HFFc6 (cell line): ENCODE measurements at regions not wholly inside any gene's neighbourhood (a gene's known extent, or its start where the extent isn't known, plus 50 kb on each side); places are given as distances from the start of the nearest gene placed in this dataset.

ENCODE experiments used
- DNase-seq: peaks from one replicate; pipeline ENCODE4 v3.0.0-alpha.2; 2018
- H3K27ac Mint-ChIP-seq: 2 replicates; pipeline ENCODE4 v1.8.0; 2020; ENCODE audit warnings: mild to moderate bottlenecking, mixed read lengths
- H3K27me3 Mint-ChIP-seq: 2 replicates; pipeline ENCODE4 v1.8.0; 2021; ENCODE audit warnings: mild to moderate bottlenecking, moderate library complexity, mixed read lengths; ENCODE audit not compliant: insufficient read depth
- H3K36me3 Mint-ChIP-seq: 2 replicates; pipeline ENCODE4 v1.8.0; 2021; ENCODE audit warnings: low read depth, mixed read lengths
- H3K4me1 Mint-ChIP-seq: 2 replicates; pipeline ENCODE4 v1.8.0; 2020; ENCODE audit warnings: low read depth, mixed read lengths
- H3K4me3 Mint-ChIP-seq: 2 replicates; pipeline ENCODE4 v1.8.0; 2020; ENCODE audit warnings: mild to moderate bottlenecking, moderate library complexity, mixed read lengths
- H3K9me3 Mint-ChIP-seq: 2 replicates; pipeline ENCODE4 v1.8.0; 2020; ENCODE audit warnings: mild to moderate bottlenecking, mixed read lengths
- TF ChIP-seq, protein P1 (sequence below): fragments of 200-600 bp; sonication (generic); IDR thresholded peaks from 2 replicates; pipeline ENCODE4 v1.5.0; 2021; ENCODE audit warnings: antibody characterized with exemption, mild to moderate bottlenecking

GRCh38 chr1:106621853-106622252 is 434.6 kb upstream of the PRMT6 start:
- Mint-ChIP-seq H3K36me3 (no peaks in the 10 kb centered on the region), H3K27me3 (no peaks in the 10 kb centered on the region), H3K4me1 (no peaks in the 10 kb centered on the region), H3K27ac (no peak overlapping the region), H3K9me3 (peaks cover 32% of the 10 kb centered on the region), H3K4me3 (no peak overlapping the region)
- TF ChIP-seq, protein P1, sequence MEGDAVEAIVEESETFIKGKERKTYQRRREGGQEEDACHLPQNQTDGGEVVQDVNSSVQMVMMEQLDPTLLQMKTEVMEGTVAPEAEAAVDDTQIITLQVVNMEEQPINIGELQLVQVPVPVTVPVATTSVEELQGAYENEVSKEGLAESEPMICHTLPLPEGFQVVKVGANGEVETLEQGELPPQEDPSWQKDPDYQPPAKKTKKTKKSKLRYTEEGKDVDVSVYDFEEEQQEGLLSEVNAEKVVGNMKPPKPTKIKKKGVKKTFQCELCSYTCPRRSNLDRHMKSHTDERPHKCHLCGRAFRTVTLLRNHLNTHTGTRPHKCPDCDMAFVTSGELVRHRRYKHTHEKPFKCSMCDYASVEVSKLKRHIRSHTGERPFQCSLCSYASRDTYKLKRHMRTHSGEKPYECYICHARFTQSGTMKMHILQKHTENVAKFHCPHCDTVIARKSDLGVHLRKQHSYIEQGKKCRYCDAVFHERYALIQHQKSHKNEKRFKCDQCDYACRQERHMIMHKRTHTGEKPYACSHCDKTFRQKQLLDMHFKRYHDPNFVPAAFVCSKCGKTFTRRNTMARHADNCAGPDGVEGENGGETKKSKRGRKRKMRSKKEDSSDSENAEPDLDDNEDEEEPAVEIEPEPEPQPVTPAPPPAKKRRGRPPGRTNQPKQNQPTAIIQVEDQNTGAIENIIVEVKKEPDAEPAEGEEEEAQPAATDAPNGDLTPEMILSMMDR = no peak
- no peak for DNase-seq

DNA sequence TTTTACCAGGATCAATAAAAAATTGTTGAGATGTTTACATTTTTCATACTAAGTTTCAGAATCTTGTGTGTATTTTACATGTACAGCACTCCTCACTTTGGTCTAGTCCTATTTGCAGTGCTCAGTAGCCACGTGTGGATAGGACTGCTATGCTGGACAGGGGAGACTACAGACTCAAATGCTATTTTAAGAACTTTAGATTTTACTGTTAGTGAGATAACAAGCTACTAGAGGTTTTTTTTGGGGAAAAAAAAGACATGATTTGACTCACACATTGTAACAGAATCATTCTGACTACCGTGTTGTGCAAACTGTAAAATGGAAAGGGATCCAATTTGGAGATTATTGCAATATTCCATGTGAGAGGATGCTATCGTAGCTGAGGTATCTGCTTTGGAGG is 418.9 kb upstream of the PRMT6 start:
- TF ChIP-seq, protein P1 = no peak
- Mint-ChIP-seq H3K27ac (no peak overlapping the region), H3K27me3 (no peaks in the 10 kb centered on the region), H3K9me3 (peaks cover 29% of the 10 kb centered on the region), H3K4me3 (no peak overlapping the region), H3K4me1 (no peaks in the 10 kb centered on the region), H3K36me3 (no peaks in the 10 kb centered on the region)
- DNase-seq = no peak

DNA sequence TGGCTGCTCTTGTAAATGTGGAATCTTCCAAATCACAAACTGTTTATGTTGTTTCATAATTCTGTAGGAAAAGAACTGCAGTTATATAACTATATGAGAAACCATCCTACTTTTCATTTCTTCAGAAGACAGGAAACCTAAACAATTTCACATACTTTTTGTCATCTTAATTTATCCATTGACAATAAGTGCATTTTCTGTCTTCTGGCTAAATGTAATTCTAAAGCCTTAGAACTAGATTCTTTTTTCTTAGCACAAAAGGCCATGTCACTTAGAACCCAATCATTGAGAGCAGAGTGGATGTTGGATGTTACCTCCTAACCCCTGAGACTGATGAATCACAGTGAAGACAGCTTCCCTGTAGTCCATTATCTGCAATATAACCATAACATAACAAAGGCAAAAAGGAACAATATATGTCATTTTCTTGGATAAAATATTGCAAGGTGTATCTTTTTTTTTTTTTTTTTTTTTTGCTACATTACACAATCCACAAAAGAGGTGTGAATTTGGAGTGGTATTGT is 410.2 kb upstream of the PRMT6 start:
- H3K27ac Mint-ChIP-seq = no peak overlapping the region
- TF ChIP-seq, protein P1 = no peak
- no peak overlapping the region for H3K4me3 Mint-ChIP-seq
- H3K9me3 Mint-ChIP-seq = peaks cover 9% of the 10 kb centered on the region
- no peaks in the 10 kb centered on the region for H3K4me1 Mint-ChIP-seq
- no peaks in the 10 kb centered on the region for H3K36me3 Mint-ChIP-seq
- H3K27me3 Mint-ChIP-seq = no peaks in the 10 kb centered on the region
- DNase-seq = no peak

- TF ChIP-seq, protein P1 = no peak
- Mint-ChIP-seq H3K4me3 (no peak overlapping the region), H3K36me3 (no peaks in the 10 kb centered on the region), H3K4me1 (no peaks in the 10 kb centered on the region), H3K27ac (no peak overlapping the region), H3K27me3 (no peaks in the 10 kb centered on the region), H3K9me3 (peaks cover 9% of the 10 kb centered on the region)
- no peak for DNase-seq
These were observed 409.7 kb upstream of the PRMT6 start for GRCh38 chr1:106646816-106647215.

DNA sequence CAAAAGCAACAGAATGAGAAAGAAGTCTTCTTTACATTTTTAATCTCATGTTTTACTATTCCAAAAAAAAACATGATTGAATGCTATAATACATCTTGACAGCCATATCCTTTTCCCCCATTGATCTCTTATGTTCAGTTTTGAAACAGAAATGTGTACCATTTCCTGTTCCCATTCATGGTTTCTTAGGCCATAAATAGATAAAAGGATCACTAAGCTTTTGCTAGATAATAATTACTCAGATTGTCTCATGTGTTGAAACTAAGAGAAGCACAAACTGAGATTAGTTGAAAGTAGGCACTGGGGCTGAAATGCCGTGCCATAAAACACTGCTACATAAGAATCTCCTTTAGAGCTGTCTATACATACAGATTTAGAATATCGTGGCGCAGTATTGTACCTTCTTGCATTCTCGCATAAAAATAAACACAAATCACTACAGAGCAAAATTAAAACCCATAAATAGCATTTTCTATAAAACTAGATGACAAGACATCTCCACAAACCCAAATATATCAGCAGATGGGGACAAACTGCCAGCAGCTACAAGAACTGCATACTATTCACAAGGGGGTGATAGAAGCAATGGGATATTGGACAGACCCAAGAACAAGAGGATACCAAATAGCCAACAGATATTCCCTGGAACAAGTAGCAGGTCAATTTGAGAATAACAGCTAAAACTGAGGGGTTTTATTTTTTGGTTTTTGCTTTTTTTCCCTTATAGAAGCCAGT is 405.3 kb upstream of the PRMT6 start:
- H3K4me3 Mint-ChIP-seq = no peak overlapping the region
- H3K9me3 Mint-ChIP-seq = peaks cover 18% of the 10 kb centered on the region
- no peaks in the 10 kb centered on the region for H3K4me1 Mint-ChIP-seq
- no peak for DNase-seq
- H3K27me3 Mint-ChIP-seq = no peaks in the 10 kb centered on the region
- TF ChIP-seq, protein P1 = no peak
- no peak overlapping the region for H3K27ac Mint-ChIP-seq
- H3K36me3 Mint-ChIP-seq = no peaks in the 10 kb centered on the region
